SU-DHL-6 (cell line): ENCODE measurements at regions not wholly inside any gene's neighbourhood (a gene's known extent, or its start where the extent isn't known, plus 50 kb on each side); places are given as distances from the start of the nearest gene placed in this dataset.
"Not testable (repeated sequence)": the region's sequence is repeated elsewhere in the genome, so short reads cannot be mapped to it uniquely, and the experiment has no call there.

ENCODE experiments used
- H2AFZ ChIP-seq: fragments of 200-600 bp; sonication (generic); 2 replicates; pipeline ENCODE4 v1.6.1; 2014; ENCODE audit warnings: low read depth, mild to moderate bottlenecking, moderate library complexity, mixed read lengths, antibody characterized with exemption, low read length; ENCODE audit not compliant: severe bottlenecking
- H3F3A ChIP-seq: fragments of 200-600 bp; shearing (Covaris generic); 2 replicates; pipeline ENCODE4 v1.6.0; 2016; ENCODE audit warnings: antibody characterized with exemption, mild to moderate bottlenecking; ENCODE audit not compliant: insufficient read depth
- H3K27ac ChIP-seq: fragments of 200-600 bp; sonication (generic); 2 replicates; pipeline ENCODE4 v1.5.1; 2016; ENCODE audit warnings: low read depth, mild to moderate bottlenecking, low read length, moderate library complexity, mixed read lengths
- H3K27me3 ChIP-seq: fragments of 200-600 bp; sonication (generic), shearing (Covaris generic); 2 replicates; pipeline ENCODE4 v1.6.0; 2014; ENCODE audit warnings: mild to moderate bottlenecking, low read length
- H3K36me3 ChIP-seq: fragments of 200-600 bp; sonication (generic); 2 replicates; pipeline ENCODE4 v1.6.1; 2014; ENCODE audit warnings: mild to moderate bottlenecking, low read length, mixed read lengths
- H3K4me2 ChIP-seq: fragments of 300-600, 200-600 bp; shearing (Covaris generic), sonication (generic); 2 replicates; pipeline ENCODE4 v1.6.0; 2014; ENCODE audit warnings: low read length, low read depth, mild to moderate bottlenecking; ENCODE audit not compliant: poor library complexity, severe bottlenecking
- H3K4me3 ChIP-seq: fragments of 200-600 bp; sonication (generic); 2 replicates; pipeline ENCODE4 v1.5.1; 2014; ENCODE audit warnings: antibody characterized with exemption, low read length, mild to moderate bottlenecking, mixed read lengths; ENCODE audit not compliant: insufficient read depth, poor library complexity, severe bottlenecking
- H3K79me2 ChIP-seq: fragments of 200-600 bp; sonication (generic); 2 replicates; pipeline ENCODE4 v1.6.1; 2014; ENCODE audit warnings: mild to moderate bottlenecking, low read length, moderate library complexity; ENCODE audit not compliant: insufficient read depth
- H3K9ac ChIP-seq: fragments of 200-600 bp; sonication (generic); 2 replicates; pipeline ENCODE4 v1.7.0; 2014; ENCODE audit warnings: mild to moderate bottlenecking, low read length
- H3K9me2 ChIP-seq: fragments of 200-600 bp; sonication (generic); replicated peaks from 2 replicates; pipeline ENCODE4 v1.6.1; 2014; ENCODE audit warnings: low read length; ENCODE audit not compliant: insufficient read depth
- H3K9me3 ChIP-seq: fragments of 200-600 bp; sonication (generic); 2 replicates; pipeline ENCODE4 v1.6.1; 2014; ENCODE audit warnings: low read length, mixed read lengths; ENCODE audit not compliant: insufficient read depth
- H4K20me1 ChIP-seq: fragments of 200-600 bp; sonication (generic); 2 replicates; pipeline ENCODE4 v1.6.1; 2014; ENCODE audit warnings: low read depth, mild to moderate bottlenecking, antibody characterized with exemption, low read length, moderate library complexity, mixed read lengths
- EZH2phosphoT487 ChIP-seq: fragments of 200-600 bp; sonication (generic), shearing (Covaris generic); conservative IDR thresholded peaks from 2 replicates; pipeline ENCODE4 v1.6.1; 2018; ENCODE audit warnings: mild to moderate bottlenecking, antibody characterized with exemption, low read length, moderate library complexity, mixed read lengths
- TF ChIP-seq, protein P1 (sequence below): fragments of 200-600 bp; sonication (generic); IDR thresholded peaks from one replicate; pipeline ENCODE4 v1.5.1; 2017; ENCODE audit warnings: antibody characterized with exemption, mild to moderate bottlenecking, low read length, moderate library complexity; ENCODE audit not compliant: insufficient read depth, poor library complexity, severe bottlenecking

DNA sequence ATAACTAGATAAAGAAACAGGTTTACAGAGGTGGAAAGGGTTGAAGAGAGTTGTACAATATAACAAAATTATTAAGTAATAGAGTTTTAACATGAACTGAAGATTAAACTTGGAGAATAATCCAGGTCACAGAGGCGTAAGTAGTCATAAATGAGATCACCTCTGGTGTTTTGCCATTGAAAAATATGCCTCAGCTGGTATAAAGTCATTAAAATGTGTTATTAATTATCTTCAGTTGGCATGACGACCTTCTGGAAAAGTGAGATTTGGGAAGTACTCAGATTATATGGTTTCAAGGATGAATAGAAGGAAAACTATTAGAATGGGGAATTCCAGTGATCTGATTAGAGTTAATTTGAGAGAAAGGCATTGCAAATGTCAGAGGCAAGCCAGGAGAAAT is 237.5 kb upstream of the ANXA10 start:
- Histone ChIP-seq H3K4me3 (no peak overlapping the region), H4K20me1 (no peaks in the 10 kb centered on the region), H3K9me3 (no peaks in the 10 kb centered on the region), H3K27ac (no peak overlapping the region), H3K79me2 (no peaks in the 10 kb centered on the region), H3K9me2 (no peaks in the 10 kb centered on the region), H3K4me2 (no peak overlapping the region), H3K36me3 (no peaks in the 10 kb centered on the region), H3K9ac (no peak overlapping the region), H3F3A (no peaks in the 10 kb centered on the region), H3K27me3 (no peaks in the 10 kb centered on the region), H2AFZ (no peak overlapping the region)
- TF ChIP-seq EZH2phosphoT487: no peak
- TF ChIP-seq, protein P1, sequence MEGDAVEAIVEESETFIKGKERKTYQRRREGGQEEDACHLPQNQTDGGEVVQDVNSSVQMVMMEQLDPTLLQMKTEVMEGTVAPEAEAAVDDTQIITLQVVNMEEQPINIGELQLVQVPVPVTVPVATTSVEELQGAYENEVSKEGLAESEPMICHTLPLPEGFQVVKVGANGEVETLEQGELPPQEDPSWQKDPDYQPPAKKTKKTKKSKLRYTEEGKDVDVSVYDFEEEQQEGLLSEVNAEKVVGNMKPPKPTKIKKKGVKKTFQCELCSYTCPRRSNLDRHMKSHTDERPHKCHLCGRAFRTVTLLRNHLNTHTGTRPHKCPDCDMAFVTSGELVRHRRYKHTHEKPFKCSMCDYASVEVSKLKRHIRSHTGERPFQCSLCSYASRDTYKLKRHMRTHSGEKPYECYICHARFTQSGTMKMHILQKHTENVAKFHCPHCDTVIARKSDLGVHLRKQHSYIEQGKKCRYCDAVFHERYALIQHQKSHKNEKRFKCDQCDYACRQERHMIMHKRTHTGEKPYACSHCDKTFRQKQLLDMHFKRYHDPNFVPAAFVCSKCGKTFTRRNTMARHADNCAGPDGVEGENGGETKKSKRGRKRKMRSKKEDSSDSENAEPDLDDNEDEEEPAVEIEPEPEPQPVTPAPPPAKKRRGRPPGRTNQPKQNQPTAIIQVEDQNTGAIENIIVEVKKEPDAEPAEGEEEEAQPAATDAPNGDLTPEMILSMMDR: no peak

DNA sequence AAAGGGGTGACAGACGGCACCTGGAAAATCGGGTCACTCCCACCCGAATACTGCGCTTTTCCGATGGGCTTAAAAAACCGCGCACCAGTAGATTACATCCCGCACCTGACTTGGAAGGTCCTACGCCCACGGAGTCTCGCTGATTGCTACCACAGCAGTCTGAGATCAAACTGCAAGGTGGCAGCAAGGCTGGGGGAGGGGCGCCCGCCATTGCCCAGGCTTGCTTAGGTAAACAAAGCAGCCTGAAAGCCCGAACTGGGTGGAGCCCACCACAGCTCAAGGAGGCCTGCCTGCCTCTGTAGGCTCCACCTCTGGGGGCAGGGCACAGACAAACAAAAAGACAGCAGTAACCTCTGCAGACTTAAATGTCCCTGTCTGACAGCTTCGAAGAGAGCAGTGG is 234.2 kb upstream of the ANXA10 start:
- H3K4me3 ChIP-seq, H3F3A ChIP-seq, H3K27me3 ChIP-seq, H3K9ac ChIP-seq, H4K20me1 ChIP-seq, H3K27ac ChIP-seq, H3K9me3 ChIP-seq, H3K79me2 ChIP-seq, H3K4me2 ChIP-seq, H3K9me2 ChIP-seq, H3K36me3 ChIP-seq, H2AFZ ChIP-seq: not testable (repeated sequence)

DNA sequence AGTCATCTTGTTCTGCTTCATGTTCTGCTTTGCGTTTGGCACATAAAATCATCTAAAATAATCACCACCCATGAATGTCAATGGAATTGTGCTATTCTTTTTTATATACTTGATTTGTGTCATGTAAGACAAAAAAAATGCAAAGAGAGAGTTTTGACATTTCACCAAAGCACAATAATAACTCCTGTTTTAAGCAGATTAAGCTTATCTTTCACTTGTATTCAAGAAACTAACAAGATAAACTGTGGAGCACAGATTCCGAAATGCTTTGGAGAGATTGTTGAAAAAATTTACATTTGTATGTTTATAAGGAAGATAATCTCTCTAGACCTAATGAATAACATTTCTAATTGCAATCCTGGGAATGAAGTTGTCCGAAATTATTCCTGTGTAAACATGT is 225.1 kb upstream of the ANXA10 start:
- Histone ChIP-seq H3K4me3 (no peak overlapping the region), H3K27ac (no peak overlapping the region), H3K9me3 (no peaks in the 10 kb centered on the region), H3K4me2 (no peak overlapping the region), H2AFZ (no peak overlapping the region), H3K9me2 (no peaks in the 10 kb centered on the region), H3F3A (no peaks in the 10 kb centered on the region), H3K9ac (no peak overlapping the region), H3K79me2 (no peaks in the 10 kb centered on the region), H3K36me3 (no peaks in the 10 kb centered on the region), H4K20me1 (no peaks in the 10 kb centered on the region), H3K27me3 (no peaks in the 10 kb centered on the region)
- TF ChIP-seq, protein P1: no peak
- TF ChIP-seq EZH2phosphoT487: no peak

DNA sequence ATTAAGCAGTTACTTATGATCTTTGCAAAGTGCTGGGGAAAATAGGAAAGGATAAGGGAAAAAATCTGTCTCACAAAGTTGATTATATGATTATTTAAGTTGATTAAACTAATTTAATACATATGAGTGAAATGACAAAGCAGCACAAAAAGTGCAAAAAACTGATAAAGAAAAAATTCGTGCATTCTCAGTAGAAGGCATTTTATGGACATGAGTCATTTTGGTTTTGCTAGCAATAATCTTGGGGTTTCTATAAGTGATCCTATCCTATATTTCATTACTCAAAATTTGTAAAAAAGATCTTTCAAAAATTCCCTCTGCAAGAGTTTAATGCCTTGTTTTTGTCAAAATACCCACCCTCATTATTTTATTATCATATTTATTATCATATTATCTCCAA is 224.2 kb upstream of the ANXA10 start:
- no peak overlapping the region for H3K4me3 ChIP-seq
- H4K20me1 ChIP-seq: no peaks in the 10 kb centered on the region

More for the DNA sequence above, 224.2 kb upstream of the ANXA10 start:
- Histone ChIP-seq H3K27me3 (no peaks in the 10 kb centered on the region), H3K9me3 (no peaks in the 10 kb centered on the region), H3K27ac (no peak overlapping the region), H3K36me3 (no peaks in the 10 kb centered on the region), H3K4me2 (no peak overlapping the region), H3F3A (no peaks in the 10 kb centered on the region), H3K9me2 (no peaks in the 10 kb centered on the region), H2AFZ (no peak overlapping the region), H3K79me2 (no peaks in the 10 kb centered on the region), H3K9ac (no peak overlapping the region)
- TF ChIP-seq, protein P1: no peak
- TF ChIP-seq EZH2phosphoT487: no peak
